ENCODE measurements at regions not wholly inside any gene's neighbourhood (a gene's known extent, or its start where the extent isn't known, plus 50 kb on each side); places are given as distances from the start of the nearest gene placed in this dataset.

DNA sequence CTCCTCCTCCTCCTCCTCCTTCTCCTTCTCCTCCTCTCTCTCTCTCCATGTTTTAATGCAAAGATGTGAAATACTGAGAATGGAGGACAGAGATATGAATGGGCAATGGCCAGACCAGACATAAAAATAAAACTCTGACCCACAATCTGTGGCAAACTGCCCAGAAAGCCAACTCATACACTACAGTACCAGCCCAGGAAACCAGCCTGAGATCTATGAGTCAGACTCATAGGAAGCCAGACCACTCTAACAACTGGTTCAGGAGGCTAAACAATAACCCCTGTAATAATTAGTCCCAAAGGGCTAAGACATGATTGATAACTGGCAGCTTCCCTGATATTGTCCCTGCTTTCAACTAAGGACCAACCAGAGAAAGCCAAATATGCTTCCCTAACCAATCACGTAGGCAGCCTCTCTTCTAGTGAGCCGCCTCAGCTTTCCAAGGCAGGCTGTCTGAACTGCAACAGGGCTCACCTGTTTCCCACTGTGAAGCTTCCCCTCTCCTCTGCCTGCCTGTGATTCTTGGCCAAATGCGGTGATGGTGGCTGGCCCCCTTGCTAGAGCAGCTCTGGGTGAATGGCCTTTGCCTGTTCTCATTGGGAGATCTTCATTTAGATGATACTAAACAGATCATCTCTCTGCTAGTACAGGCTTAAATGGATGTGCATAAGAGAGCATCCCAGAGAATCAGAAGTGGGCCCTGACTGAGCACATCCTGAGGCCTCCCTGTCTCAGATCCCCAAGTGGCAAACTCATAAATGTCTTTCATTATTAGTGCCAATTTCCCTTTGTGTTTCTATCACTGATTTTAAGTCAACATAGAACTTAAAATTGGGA is 817.6 kb downstream of the TNS3 start:
- TF ChIP-seq, protein P1, sequence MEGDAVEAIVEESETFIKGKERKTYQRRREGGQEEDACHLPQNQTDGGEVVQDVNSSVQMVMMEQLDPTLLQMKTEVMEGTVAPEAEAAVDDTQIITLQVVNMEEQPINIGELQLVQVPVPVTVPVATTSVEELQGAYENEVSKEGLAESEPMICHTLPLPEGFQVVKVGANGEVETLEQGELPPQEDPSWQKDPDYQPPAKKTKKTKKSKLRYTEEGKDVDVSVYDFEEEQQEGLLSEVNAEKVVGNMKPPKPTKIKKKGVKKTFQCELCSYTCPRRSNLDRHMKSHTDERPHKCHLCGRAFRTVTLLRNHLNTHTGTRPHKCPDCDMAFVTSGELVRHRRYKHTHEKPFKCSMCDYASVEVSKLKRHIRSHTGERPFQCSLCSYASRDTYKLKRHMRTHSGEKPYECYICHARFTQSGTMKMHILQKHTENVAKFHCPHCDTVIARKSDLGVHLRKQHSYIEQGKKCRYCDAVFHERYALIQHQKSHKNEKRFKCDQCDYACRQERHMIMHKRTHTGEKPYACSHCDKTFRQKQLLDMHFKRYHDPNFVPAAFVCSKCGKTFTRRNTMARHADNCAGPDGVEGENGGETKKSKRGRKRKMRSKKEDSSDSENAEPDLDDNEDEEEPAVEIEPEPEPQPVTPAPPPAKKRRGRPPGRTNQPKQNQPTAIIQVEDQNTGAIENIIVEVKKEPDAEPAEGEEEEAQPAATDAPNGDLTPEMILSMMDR (IDR thresholded peaks at IDR 0.05), result no peak
- no peak for TF ChIP-seq POLR2A (IDR thresholded peaks at IDR 0.05)

Measured in heart left ventricle (tissue), 13 donors.